ENCODE measurements at regions not wholly inside any gene's neighbourhood (a gene's known extent, or its start where the extent isn't known, plus 50 kb on each side); places are given as distances from the start of the nearest gene placed in this dataset.

GRCh38 chr2:108165729-108166128 is 74.0 kb upstream of the SULT1C3 start:
- no peak for DNase-seq (ENCODE audit: extremely low read depth, insufficient read length)
- Histone ChIP-seq H3K36me3 (ENCODE audit: control insufficient read depth, insufficient read depth, low read length) (no peaks in the 10 kb centered on the region), H3K27me3 (replicated peaks; ENCODE audit: control insufficient read depth, insufficient read depth, low read length) (no peaks in the 10 kb centered on the region), H3K4me3 (replicated peaks; ENCODE audit: low read depth, low read length) (no peak overlapping the region)
- TF ChIP-seq CTCF (IDR thresholded peaks at IDR 0.05; ENCODE audit: insufficient read depth, low read length, poor library complexity, severe bottlenecking): no peak

- no peak for TF ChIP-seq CTCF (IDR thresholded peaks at IDR 0.05; ENCODE audit: insufficient read depth, low read length, poor library complexity, severe bottlenecking)
- H3K36me3 ChIP-seq (ENCODE audit: control insufficient read depth, insufficient read depth, low read length): no peaks in the 10 kb centered on the region
- H3K4me3 ChIP-seq (replicated peaks; ENCODE audit: low read depth, low read length): no peak overlapping the region
- no peaks in the 10 kb centered on the region for H3K27me3 ChIP-seq (replicated peaks; ENCODE audit: control insufficient read depth, insufficient read depth, low read length)
- no peak for DNase-seq (ENCODE audit: extremely low read depth, insufficient read length)
These were observed 72.1 kb upstream of the SULT1C3 start for GRCh38 chr2:108167699-108168098.

GRCh38 chr2:108169982-108170625 is 69.7 kb upstream of the SULT1C3 start:
- Histone ChIP-seq H3K27me3 (replicated peaks; ENCODE audit: control insufficient read depth, insufficient read depth, low read length) (no peaks in the 10 kb centered on the region), H3K4me3 (replicated peaks; ENCODE audit: low read depth, low read length) (no peak overlapping the region), H3K36me3 (ENCODE audit: control insufficient read depth, insufficient read depth, low read length) (no peaks in the 10 kb centered on the region)
- peak; percentile 39 for TF ChIP-seq CTCF (IDR thresholded peaks at IDR 0.05; ENCODE audit: insufficient read depth, low read length, poor library complexity, severe bottlenecking)
- DNase-seq (ENCODE audit: extremely low read depth, insufficient read length): no peak

GRCh38 chr2:108171657-108172056 is 68.1 kb upstream of the SULT1C3 start:
- Histone ChIP-seq H3K36me3 (ENCODE audit: control insufficient read depth, insufficient read depth, low read length) (no peaks in the 10 kb centered on the region), H3K27me3 (replicated peaks; ENCODE audit: control insufficient read depth, insufficient read depth, low read length) (no peaks in the 10 kb centered on the region), H3K4me3 (replicated peaks; ENCODE audit: low read depth, low read length) (no peak overlapping the region)
- DNase-seq (ENCODE audit: extremely low read depth, insufficient read length): no peak
- no peak for TF ChIP-seq CTCF (IDR thresholded peaks at IDR 0.05; ENCODE audit: insufficient read depth, low read length, poor library complexity, severe bottlenecking)

GRCh38 chr2:108182489-108182888 is 57.3 kb upstream of the SULT1C3 start:
- no peak for DNase-seq (ENCODE audit: extremely low read depth, insufficient read length)
- Histone ChIP-seq H3K4me3 (replicated peaks; ENCODE audit: low read depth, low read length) (no peak overlapping the region), H3K36me3 (ENCODE audit: control insufficient read depth, insufficient read depth, low read length) (no peaks in the 10 kb centered on the region), H3K27me3 (replicated peaks; ENCODE audit: control insufficient read depth, insufficient read depth, low read length) (no peaks in the 10 kb centered on the region; the same call in 1 of the 2 replicates)
- TF ChIP-seq CTCF (IDR thresholded peaks at IDR 0.05; ENCODE audit: insufficient read depth, low read length, poor library complexity, severe bottlenecking): peak; percentile 36

GRCh38 chr2:108184419-108184818 is 55.3 kb upstream of the SULT1C3 start:
- no peak for DNase-seq (ENCODE audit: extremely low read depth, insufficient read length)
- H3K36me3 ChIP-seq (ENCODE audit: control insufficient read depth, insufficient read depth, low read length): no peaks in the 10 kb centered on the region
- peak; percentile 40 for TF ChIP-seq CTCF (IDR thresholded peaks at IDR 0.05; ENCODE audit: insufficient read depth, low read length, poor library complexity, severe bottlenecking)
- H3K27me3 ChIP-seq (replicated peaks; ENCODE audit: control insufficient read depth, insufficient read depth, low read length): no peaks in the 10 kb centered on the region; the same call in 1 of the 2 replicates
- no peak overlapping the region for H3K4me3 ChIP-seq (replicated peaks; ENCODE audit: low read depth, low read length)

All from GM06990 (cell line).